ENCODE measurements at regions not wholly inside any gene's neighbourhood (a gene's known extent, or its start where the extent isn't known, plus 50 kb on each side); places are given as distances from the start of the nearest gene placed in this dataset.

DNA sequence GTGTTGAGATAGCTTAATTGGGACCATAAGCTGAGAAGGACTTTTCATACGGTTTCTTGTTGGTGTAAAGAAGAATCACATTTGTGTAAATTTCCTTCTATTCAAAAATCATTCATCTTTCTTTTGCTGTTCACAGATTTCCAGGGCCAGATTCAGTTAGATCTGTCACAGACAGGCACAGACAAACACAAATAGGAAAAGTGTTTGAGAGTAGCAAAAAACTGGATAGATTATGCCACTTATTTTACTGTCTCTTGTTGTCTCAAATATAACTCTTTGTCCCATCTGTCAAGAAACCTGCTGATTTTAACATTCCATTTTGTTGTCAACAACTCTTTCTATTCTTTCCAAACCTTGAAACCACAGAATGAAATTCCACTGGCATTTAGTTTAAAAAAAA lies 142.8 kb downstream of the ID4 start:
- TF ChIP-seq, protein P1, sequence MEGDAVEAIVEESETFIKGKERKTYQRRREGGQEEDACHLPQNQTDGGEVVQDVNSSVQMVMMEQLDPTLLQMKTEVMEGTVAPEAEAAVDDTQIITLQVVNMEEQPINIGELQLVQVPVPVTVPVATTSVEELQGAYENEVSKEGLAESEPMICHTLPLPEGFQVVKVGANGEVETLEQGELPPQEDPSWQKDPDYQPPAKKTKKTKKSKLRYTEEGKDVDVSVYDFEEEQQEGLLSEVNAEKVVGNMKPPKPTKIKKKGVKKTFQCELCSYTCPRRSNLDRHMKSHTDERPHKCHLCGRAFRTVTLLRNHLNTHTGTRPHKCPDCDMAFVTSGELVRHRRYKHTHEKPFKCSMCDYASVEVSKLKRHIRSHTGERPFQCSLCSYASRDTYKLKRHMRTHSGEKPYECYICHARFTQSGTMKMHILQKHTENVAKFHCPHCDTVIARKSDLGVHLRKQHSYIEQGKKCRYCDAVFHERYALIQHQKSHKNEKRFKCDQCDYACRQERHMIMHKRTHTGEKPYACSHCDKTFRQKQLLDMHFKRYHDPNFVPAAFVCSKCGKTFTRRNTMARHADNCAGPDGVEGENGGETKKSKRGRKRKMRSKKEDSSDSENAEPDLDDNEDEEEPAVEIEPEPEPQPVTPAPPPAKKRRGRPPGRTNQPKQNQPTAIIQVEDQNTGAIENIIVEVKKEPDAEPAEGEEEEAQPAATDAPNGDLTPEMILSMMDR (IDR thresholded peaks at IDR 0.05; ENCODE audit: low read depth, low read length) = no peak
- H3K4me1 ChIP-seq = no peaks in the 10 kb centered on the region
- H3K9me3 ChIP-seq = no peaks in the 10 kb centered on the region
- DNase-seq = no peak
- H3K27me3 ChIP-seq = no peaks in the 10 kb centered on the region; the same call in 1 of the 2 replicates
- H3K36me3 ChIP-seq = no peaks in the 10 kb centered on the region
- H3K4me3 ChIP-seq (ENCODE audit: low read depth, low read length) = no peak overlapping the region

DNA sequence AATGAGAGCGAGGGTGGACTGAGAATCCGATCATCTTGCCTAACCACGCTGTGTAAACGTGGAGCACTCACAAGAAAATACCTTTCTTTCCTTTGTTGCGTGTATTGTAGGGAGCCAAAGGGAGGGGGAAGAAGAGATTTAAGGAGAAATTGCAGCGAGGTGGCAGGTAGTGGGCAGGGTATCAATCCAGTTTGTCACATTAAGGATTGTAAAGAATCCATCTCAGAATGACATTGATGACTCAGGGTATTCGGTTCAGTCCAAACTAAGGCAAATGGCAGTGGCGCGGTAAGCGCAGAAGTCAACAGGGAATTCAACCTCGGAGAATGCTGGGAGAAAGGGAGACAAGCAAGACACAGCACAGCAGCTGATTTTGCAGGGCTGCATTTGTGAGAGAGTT lies 146.2 kb downstream of the ID4 start:
- Histone ChIP-seq H3K27me3 (no peaks in the 10 kb centered on the region; the same call in 1 of the 2 replicates), H3K9me3 (no peaks in the 10 kb centered on the region), H3K4me3 (ENCODE audit: low read depth, low read length) (no peak overlapping the region), H3K4me1 (no peaks in the 10 kb centered on the region), H3K36me3 (no peaks in the 10 kb centered on the region)
- TF ChIP-seq, protein P1 (IDR thresholded peaks at IDR 0.05; ENCODE audit: low read depth, low read length) = no peak
- DNase-seq = no peak

DNA sequence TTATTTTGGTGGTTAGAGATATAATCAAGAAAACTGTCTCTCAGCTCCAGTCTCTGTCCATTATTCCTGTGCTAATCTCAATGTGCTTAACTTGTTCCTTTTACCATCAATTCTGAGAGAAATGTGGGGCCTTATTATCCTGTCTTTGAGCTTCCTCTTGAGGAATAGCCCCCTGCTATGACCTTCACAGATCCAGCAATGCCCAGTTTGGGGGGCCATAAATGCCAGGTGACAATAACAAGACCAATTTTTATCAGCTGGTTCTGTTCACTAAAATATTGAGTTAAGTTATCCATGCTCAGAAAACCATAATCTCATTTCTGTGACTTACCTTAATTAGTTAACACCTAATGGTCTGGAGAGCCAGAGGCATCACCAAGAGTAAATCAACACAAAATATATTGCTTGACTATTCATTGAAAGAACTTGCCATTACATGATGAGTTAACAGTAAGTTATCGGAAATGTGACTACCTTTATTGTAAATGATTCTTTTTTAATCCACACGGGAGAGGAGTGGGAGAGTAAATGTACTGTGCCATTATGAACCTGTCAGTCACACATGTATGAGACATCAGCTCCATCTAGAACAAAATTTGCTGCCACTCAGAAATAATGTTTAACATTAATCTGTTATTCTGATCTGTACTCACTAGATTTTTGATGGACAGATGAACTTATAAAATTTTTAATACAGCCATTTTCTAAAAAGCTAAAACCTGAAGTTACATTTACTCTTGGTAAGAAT lies 149.7 kb downstream of the ID4 start:
- Histone ChIP-seq H3K27me3 (no peaks in the 10 kb centered on the region), H3K4me3 (ENCODE audit: low read depth, low read length) (no peak overlapping the region), H3K36me3 (no peaks in the 10 kb centered on the region), H3K9me3 (no peaks in the 10 kb centered on the region), H3K4me1 (no peaks in the 10 kb centered on the region)
- TF ChIP-seq, protein P1 (IDR thresholded peaks at IDR 0.05; ENCODE audit: low read depth, low read length) = no peak
- no peak for DNase-seq

DNA sequence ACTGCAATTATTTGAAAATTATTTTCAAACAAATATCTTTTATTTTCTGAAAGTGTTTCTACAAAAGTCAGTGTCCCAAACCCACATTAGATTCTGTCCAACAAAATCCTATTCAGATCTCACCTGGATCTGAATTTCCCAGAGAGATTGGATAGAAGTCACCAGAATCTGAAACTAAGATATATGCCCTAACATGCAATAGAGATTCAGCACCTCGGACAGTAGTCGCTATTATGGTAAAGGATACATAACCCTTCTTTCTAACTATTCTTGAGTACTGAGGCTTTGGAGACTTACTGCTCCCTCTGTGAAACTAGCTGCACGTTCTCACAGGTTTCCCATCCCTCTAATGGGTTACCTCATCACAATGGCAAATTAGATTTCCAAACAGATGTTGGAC lies 151.4 kb downstream of the ID4 start:
- Histone ChIP-seq H3K4me1 (no peaks in the 10 kb centered on the region), H3K27me3 (no peaks in the 10 kb centered on the region), H3K4me3 (ENCODE audit: low read depth, low read length) (no peak overlapping the region), H3K36me3 (no peaks in the 10 kb centered on the region), H3K9me3 (no peaks in the 10 kb centered on the region)
- DNase-seq = no peak
- TF ChIP-seq, protein P1 (IDR thresholded peaks at IDR 0.05; ENCODE audit: low read depth, low read length) = no peak

DNA sequence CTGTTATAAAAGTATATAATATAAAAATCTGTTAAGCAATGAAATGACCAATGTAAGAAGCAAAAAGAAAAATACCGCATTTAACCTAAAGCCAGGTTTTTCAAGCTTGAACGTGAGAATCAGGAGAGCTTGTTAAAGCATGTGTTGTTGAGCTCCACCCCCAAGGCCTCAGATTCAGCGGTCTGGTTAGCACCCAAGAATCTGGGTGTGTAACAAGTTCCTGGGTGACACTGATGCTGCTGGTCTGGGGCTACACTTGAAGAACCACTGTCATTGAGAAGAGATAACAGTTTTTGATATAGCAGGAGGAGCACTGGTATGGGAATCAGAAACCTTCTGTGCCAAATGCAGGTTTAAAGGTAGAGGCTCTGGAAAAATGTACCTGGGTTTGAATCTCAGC lies 154.0 kb downstream of the ID4 start:
- Histone ChIP-seq H3K4me1 (no peaks in the 10 kb centered on the region), H3K4me3 (ENCODE audit: low read depth, low read length) (no peak overlapping the region), H3K36me3 (no peaks in the 10 kb centered on the region), H3K9me3 (no peaks in the 10 kb centered on the region), H3K27me3 (no peaks in the 10 kb centered on the region)
- DNase-seq = no peak
- TF ChIP-seq, protein P1 (IDR thresholded peaks at IDR 0.05; ENCODE audit: low read depth, low read length) = no peak

DNA sequence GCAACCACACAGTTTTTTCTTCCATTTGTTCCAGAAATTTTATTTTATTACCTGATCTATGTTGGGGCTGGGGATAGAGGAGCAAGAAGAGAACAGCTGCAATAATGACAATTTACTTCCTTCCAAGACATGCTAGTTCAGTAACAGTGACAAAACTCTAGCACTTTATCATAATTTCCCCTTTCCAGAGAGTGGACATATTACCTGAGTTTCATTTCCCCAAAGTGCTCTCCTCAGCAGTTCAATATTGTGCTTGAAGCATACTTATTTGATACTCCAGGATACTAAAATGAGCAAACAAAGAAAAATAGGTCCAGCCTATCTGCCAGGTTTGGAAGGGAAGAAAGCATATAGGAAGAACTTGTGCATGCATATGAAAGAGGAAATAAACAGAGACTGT lies 157.7 kb downstream of the ID4 start:
- H3K4me1 ChIP-seq = no peaks in the 10 kb centered on the region
- no peak overlapping the region for H3K4me3 ChIP-seq (ENCODE audit: low read depth, low read length)
- TF ChIP-seq, protein P1 (IDR thresholded peaks at IDR 0.05; ENCODE audit: low read depth, low read length) = no peak
- H3K9me3 ChIP-seq = no peaks in the 10 kb centered on the region
- no peak for DNase-seq
- no peaks in the 10 kb centered on the region for H3K36me3 ChIP-seq
- no peaks in the 10 kb centered on the region for H3K27me3 ChIP-seq
